ENCODE measurements at regions not wholly inside any gene's neighbourhood (a gene's known extent, or its start where the extent isn't known, plus 50 kb on each side); places are given as distances from the start of the nearest gene placed in this dataset.
A peak's percentile ranks its signal among the peaks of the same experiment; 100 is the strongest.

- no peak for DNase-seq (ENCODE audit: low read depth in 2 of 2)
These were observed 178.9 kb downstream of the CCDC71L start for GRCh38 chr7:106482091-106482490.

GRCh38 chr7:106480616-106481031 is 180.3 kb downstream of the CCDC71L start:
- no peak for DNase-seq (ENCODE audit: low read depth in 2 of 2)

GRCh38 chr7:106480161-106480579 is 180.8 kb downstream of the CCDC71L start:
- no peak for DNase-seq (ENCODE audit: low read depth in 2 of 2)

GRCh38 chr7:106476751-106477150 is 184.2 kb downstream of the CCDC71L start:
- DNase-seq (ENCODE audit: low read depth in 2 of 2), result no peak

GRCh38 chr7:106472741-106473140 is 188.0 kb upstream of the NAMPT start:
- DNase-seq (ENCODE audit: low read depth in 2 of 2), result no peak

GRCh38 chr7:106471686-106472440 is 187.1 kb upstream of the NAMPT start:
- DNase-seq (ENCODE audit: low read depth in 2 of 2), result no peak

- no peak for DNase-seq (ENCODE audit: low read depth in 2 of 2)
These were observed 186.2 kb upstream of the NAMPT start for GRCh38 chr7:106471021-106471420.

GRCh38 chr7:106466867-106467266 is 182.1 kb upstream of the NAMPT start:
- DNase-seq (ENCODE audit: low read depth in 2 of 2), result no peak

GRCh38 chr7:106465704-106466468 is 181.1 kb upstream of the NAMPT start:
- no peak for DNase-seq (ENCODE audit: low read depth in 2 of 2)

GRCh38 chr7:106464651-106465050 is 179.9 kb upstream of the NAMPT start:
- DNase-seq (ENCODE audit: low read depth in 2 of 2), result no peak

- no peak for DNase-seq (ENCODE audit: low read depth in 2 of 2)
These were observed 179.2 kb upstream of the NAMPT start for GRCh38 chr7:106463851-106464611.

GRCh38 chr7:106462914-106463482 is 178.2 kb upstream of the NAMPT start:
- no peak for DNase-seq (ENCODE audit: low read depth in 2 of 2)

GRCh38 chr7:106462365-106462859 is 177.6 kb upstream of the NAMPT start:
- peak in 1 of 2 donors; percentile 18 for DNase-seq (ENCODE audit: low read depth in 2 of 2)

GRCh38 chr7:106460792-106461254 is 176.0 kb upstream of the NAMPT start:
- no peak for DNase-seq (ENCODE audit: low read depth in 2 of 2)

GRCh38 chr7:106459397-106460072 is 174.8 kb upstream of the NAMPT start:
- DNase-seq (ENCODE audit: low read depth in 2 of 2), result no peak

- no peak for DNase-seq (ENCODE audit: low read depth in 2 of 2)
These were observed 172.9 kb upstream of the NAMPT start for GRCh38 chr7:106457678-106458077.

GRCh38 chr7:106456329-106456728 is 171.5 kb upstream of the NAMPT start:
- no peak for DNase-seq (ENCODE audit: low read depth in 2 of 2)

- no peak for DNase-seq (ENCODE audit: low read depth in 2 of 2)
These were observed 167.5 kb upstream of the NAMPT start for GRCh38 chr7:106452031-106452851.

GRCh38 chr7:106451171-106451570 is 166.4 kb upstream of the NAMPT start:
- DNase-seq (ENCODE audit: low read depth in 2 of 2), result no peak

- DNase-seq (ENCODE audit: low read depth in 2 of 2), result no peak
These were observed 165.9 kb upstream of the NAMPT start for GRCh38 chr7:106450716-106451115.

Data from stimulated activated CD4-positive, alpha-beta T cell treated with anti-CD3 and anti-CD28 coated beads, Interleukin-1b, Interleukin-23, amount 100 ng/mL, for 4 hours (primary cell).